Psoas muscle (tissue), 7 donors: ENCODE measurements at regions not wholly inside any gene's neighbourhood (a gene's known extent, or its start where the extent isn't known, plus 50 kb on each side); places are given as distances from the start of the nearest gene placed in this dataset.

Experiments used
- ATAC-seq, 4 donors: fragments of 200-7000 bp; cut with Tn5 transposase; one replicate each; pipeline ENCODE4 v1.9.1; 2020; ENCODE audit warnings: moderate library complexity in 3 of 4, mild to moderate bottlenecking in 2 of 4
- DNase-seq, 2 donors: peaks; one replicate each; pipeline ENCODE4 v3.0.0-alpha.2; 2020
- H3K27ac ChIP-seq: fragments of 200-600 bp; one replicate; pipeline ENCODE4 v1.8.0; 2022
- H3K27me3 ChIP-seq, 3 donors: fragments of 200-600 bp in 1 of 3; one replicate each; pipeline versions ENCODE4 v1.6.1 to v1.8.0; 2013 to 2022; ENCODE audit warnings: low read length in 2 of 3, mild to moderate bottlenecking in 2 of 3, moderate library complexity in 1 of 3; ENCODE audit not compliant: insufficient read depth in 3 of 3
- H3K36me3 ChIP-seq, 2 donors: fragments of 200-600 bp in 1 of 2; one replicate each; pipeline versions ENCODE4 v1.6.1 to v1.8.0; 2013 to 2022; ENCODE audit warnings: low read depth in 1 of 2, mild to moderate bottlenecking in 1 of 2, moderate library complexity in 1 of 2; ENCODE audit not compliant: insufficient read depth in 1 of 2
- H3K4me1 ChIP-seq: fragments of 200-600 bp; one replicate; pipeline ENCODE4 v1.8.0; 2022
- H3K4me3 ChIP-seq: fragments of 200-600 bp; one replicate; pipeline ENCODE4 v1.8.0; 2022; ENCODE audit warnings: mild to moderate bottlenecking
- H3K9me3 ChIP-seq: fragments of 200-600 bp; one replicate; pipeline ENCODE4 v1.8.0; 2022
- WGBS, 3 donors: extraction: QIAGEN DNeasy Blood & Tissue Kit; methylation state at CpG; one replicate each; pipeline versions ENCODE4 v1.1.6 to v1.1.7; 2013; 5-methylcytosine and 5-hydroxymethylcytosine counted together
- intact Hi-C, 2 donors: fragments of 100-400 bp; cut with DNase I; formaldehyde crosslinking; loops; one replicate each; pipeline versions ENCODE4 v1.11.0 to v1.14.2; 2022
- TF ChIP-seq, protein P1 (sequence below): fragments of 200-600 bp; IDR thresholded peaks from one replicate; pipeline ENCODE4 v1.8.0; 2022; ENCODE audit warnings: antibody characterized with exemption
- donor health status: healthy with polysubstance abuse.
- donor health status: DM: no; HTN: no; CAD: no; lungs with moderate emphysema.
- donor health status: Bipolar disorder and iron deficiency.
- donor health status: healthy.
- donor health status: DM: yes; HTN: yes; CAD: no.
- donor health status: DM: no; HTN: no; CAD: no.
- donor health status: DM: yes; HTN: yes; CAD: no.

DNA sequence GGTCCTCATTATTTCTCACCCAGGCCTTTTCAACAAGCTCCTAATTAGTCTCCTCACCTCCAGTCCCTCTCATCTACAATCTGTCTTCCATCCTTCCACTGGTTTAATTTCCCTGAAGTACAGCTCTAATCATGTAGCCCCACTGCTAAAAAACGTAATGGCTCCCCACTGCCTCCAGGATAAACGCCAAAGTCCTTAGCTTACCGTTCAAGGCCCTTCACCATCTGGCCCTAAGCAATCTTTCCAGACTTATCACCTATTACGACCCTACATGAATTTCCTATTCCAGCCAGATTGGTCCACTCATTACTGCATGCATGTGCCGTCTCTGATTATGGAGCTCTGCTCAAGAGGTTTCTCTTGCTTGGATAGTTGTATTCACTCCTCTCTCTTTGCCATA, 83.1 kb upstream of the DAB1 start:
- Histone ChIP-seq H3K27ac (no peak overlapping the region), H3K36me3 (no peaks in the 10 kb centered on the region), H3K27me3 (no peaks in the 10 kb centered on the region), H3K9me3 (no peaks in the 10 kb centered on the region), H3K4me3 (no peak overlapping the region), H3K4me1 (no peaks in the 10 kb centered on the region)
- 75 to 82% (median 79%) methylated on average over 5 of the region's 5 CpGs for WGBS, 3 donors
- ATAC-seq (no peak), DNase-seq (no peak)
- TF ChIP-seq, protein P1, sequence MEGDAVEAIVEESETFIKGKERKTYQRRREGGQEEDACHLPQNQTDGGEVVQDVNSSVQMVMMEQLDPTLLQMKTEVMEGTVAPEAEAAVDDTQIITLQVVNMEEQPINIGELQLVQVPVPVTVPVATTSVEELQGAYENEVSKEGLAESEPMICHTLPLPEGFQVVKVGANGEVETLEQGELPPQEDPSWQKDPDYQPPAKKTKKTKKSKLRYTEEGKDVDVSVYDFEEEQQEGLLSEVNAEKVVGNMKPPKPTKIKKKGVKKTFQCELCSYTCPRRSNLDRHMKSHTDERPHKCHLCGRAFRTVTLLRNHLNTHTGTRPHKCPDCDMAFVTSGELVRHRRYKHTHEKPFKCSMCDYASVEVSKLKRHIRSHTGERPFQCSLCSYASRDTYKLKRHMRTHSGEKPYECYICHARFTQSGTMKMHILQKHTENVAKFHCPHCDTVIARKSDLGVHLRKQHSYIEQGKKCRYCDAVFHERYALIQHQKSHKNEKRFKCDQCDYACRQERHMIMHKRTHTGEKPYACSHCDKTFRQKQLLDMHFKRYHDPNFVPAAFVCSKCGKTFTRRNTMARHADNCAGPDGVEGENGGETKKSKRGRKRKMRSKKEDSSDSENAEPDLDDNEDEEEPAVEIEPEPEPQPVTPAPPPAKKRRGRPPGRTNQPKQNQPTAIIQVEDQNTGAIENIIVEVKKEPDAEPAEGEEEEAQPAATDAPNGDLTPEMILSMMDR: no peak
- intact Hi-C loops: no loop called here

DNA sequence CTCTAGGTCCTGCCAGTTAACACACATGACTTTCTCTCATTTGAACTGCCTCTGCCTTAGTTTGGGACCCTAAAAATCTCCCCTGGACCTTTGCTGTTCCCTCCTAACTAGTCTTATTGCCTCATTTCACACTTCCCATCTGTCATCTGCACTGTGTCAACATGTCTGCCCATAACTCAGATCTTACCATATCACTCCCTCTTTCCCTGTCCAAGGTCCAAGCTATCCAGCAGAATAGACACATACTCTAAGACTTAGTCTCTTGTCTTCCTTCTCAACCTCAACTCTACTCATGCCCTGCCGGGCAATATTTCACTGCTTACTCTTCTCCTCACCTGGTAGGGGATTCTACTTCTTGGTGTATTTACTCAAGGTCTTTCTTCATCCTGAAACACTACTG, 79.5 kb upstream of the DAB1 start:
- ATAC-seq (no peak), DNase-seq (no peak)
- no peaks in the 10 kb centered on the region for H3K4me1 ChIP-seq
- intact Hi-C loops: no loop called here
- peaks cover 0 to 2% (median 0%) of the 10 kb centered on the region in 3 donors for H3K27me3 ChIP-seq
- H3K27ac ChIP-seq: no peak overlapping the region
- H3K36me3 ChIP-seq: no peaks in the 10 kb centered on the region
- H3K4me3 ChIP-seq: no peak overlapping the region
- no peaks in the 10 kb centered on the region for H3K9me3 ChIP-seq
- TF ChIP-seq, protein P1: no peak
- 88 to 97% (median 93%) methylated on average over 1 of the region's 1 CpG for WGBS, 3 donors

DNA sequence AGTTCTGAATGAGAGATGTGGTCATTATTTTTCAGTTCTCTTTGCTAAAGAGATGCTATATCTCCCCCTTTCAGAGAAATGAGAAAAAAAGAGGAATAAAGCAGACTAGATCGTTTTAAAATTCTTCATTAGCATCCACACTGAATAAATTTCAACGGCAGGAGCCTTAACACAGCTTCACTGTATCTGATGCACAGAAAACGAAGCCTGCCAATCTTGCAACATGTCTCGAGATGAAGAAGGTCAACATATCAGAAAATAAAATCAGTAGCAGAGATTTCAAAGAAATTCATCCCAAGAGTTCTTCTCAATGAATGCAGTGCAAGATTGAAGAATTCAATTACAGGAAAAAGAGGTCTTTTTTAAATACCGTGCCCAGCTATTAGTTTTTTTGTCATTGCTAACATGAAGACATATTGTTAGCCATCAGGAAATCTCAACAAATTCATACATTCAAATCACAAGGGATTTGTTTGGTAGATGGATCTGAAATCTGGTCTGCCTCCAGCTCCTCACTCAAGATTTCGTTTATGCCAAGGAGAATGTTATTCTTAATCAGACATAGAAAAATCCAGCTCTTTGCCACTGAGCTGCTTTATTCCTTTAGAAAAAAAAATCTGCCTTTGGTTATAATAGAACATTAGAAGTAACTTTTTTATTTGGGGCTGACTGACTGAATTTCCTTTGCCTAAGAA, 76.4 kb upstream of the DAB1 start:
- intact Hi-C loops: no loop called here
- ATAC-seq (no peak), DNase-seq (no peak)
- no peak overlapping the region for H3K27ac ChIP-seq
- peaks cover 0 to 2% (median 0%) of the 10 kb centered on the region in 3 donors for H3K27me3 ChIP-seq
- TF ChIP-seq, protein P1: no peak
- H3K36me3 ChIP-seq: no peaks in the 10 kb centered on the region
- WGBS, 3 donors: 72 to 76% (median 75%) methylated on average over 6 of the region's 6 CpGs
- H3K4me3 ChIP-seq: no peak overlapping the region
- no peaks in the 10 kb centered on the region for H3K4me1 ChIP-seq
- no peaks in the 10 kb centered on the region for H3K9me3 ChIP-seq

DNA sequence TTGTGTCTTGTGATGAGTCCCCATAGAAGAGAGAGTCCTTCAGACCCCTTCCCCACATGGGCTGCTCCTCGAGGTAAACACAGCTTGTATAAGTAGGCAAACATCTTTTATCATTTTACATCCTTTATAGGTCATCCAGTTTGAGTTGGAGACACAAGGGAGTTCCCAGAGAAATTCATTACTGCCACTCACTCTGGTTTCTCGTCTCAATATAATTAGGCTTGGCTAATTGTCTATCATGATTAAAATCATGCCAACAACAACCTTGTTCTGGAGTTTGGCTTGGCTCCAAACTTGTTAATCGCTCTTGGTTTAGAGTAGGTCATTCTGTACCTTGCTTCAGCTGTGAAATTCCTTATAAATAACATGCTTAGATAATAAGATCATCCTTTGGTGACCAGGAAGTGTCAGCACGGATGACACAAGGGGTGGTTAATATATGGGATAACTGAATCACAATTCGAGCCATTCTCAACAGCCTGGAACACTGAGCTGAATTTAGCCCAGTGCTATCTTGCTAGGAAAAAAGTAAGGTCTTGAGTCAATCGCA, 70.7 kb upstream of the DAB1 start:
- TF ChIP-seq, protein P1: no peak
- WGBS, 3 donors: 59 to 62% (median 60%) methylated on average over 6 of the region's 6 CpGs
- Histone ChIP-seq H3K4me3 (no peak overlapping the region), H3K9me3 (no peaks in the 10 kb centered on the region), H3K36me3 (no peaks in the 10 kb centered on the region), H3K27me3 (no peaks in the 10 kb centered on the region), H3K4me1 (no peaks in the 10 kb centered on the region), H3K27ac (no peak overlapping the region)
- no peak for ATAC-seq
- intact Hi-C loops: no loop called here
- no peak for DNase-seq
